Activated naive CD8-positive, alpha-beta T cell treated with anti-CD3 and anti-CD28 coated beads for 36 hours (primary cell): ENCODE measurements at regions not wholly inside any gene's neighbourhood (a gene's known extent, or its start where the extent isn't known, plus 50 kb on each side); places are given as distances from the start of the nearest gene placed in this dataset.

Experiments used
- DNase-seq: peaks from one replicate; pipeline ENCODE4 v3.0.0; 2021
- H3K27ac Mint-ChIP-seq: one replicate; pipeline ENCODE4 v1.8.0; 2022; ENCODE audit warnings: mild to moderate bottlenecking, moderate library complexity, mixed read lengths
- H3K27me3 Mint-ChIP-seq: one replicate; pipeline ENCODE4 v1.8.0; 2022; ENCODE audit warnings: mild to moderate bottlenecking, mixed read lengths
- H3K36me3 Mint-ChIP-seq: one replicate; pipeline ENCODE4 v1.8.0; 2021; ENCODE audit warnings: mild to moderate bottlenecking, mixed read lengths
- H3K4me1 Mint-ChIP-seq: one replicate; pipeline ENCODE4 v1.8.0; 2021; ENCODE audit warnings: mixed read lengths
- H3K4me3 Mint-ChIP-seq: one replicate; pipeline ENCODE4 v1.8.0; 2022; ENCODE audit warnings: mild to moderate bottlenecking, moderate library complexity, mixed read lengths
- H3K9me3 Mint-ChIP-seq: one replicate; pipeline ENCODE4 v1.8.0; 2022; ENCODE audit warnings: mixed read lengths

DNA sequence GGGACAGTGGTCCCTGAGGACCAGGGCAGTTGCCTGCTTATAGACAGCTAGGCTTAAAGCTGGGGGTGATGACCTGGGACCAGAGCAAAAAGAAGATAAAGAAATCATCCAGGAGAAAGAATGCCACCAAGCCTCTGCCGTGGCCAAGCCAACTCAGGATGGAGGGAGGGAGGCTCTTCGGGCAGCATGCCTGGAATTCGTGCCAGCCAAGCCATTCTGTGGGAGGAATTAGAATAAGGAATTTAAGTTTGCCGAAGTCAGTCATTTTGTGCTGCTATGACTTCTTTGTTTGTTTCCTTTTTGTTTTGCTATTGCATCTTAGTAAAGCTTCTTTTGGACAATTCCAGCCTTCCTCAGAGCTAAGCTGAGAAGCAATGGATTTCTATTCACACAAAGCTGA is 124.1 kb downstream of the EN1 start:
- Mint-ChIP-seq H3K36me3 (no peaks in the 10 kb centered on the region), H3K4me1 (no peaks in the 10 kb centered on the region), H3K4me3 (no peak overlapping the region), H3K9me3 (no peaks in the 10 kb centered on the region), H3K27ac (no peak overlapping the region), H3K27me3 (peaks cover 18% of the 10 kb centered on the region)
- no peak for DNase-seq

DNA sequence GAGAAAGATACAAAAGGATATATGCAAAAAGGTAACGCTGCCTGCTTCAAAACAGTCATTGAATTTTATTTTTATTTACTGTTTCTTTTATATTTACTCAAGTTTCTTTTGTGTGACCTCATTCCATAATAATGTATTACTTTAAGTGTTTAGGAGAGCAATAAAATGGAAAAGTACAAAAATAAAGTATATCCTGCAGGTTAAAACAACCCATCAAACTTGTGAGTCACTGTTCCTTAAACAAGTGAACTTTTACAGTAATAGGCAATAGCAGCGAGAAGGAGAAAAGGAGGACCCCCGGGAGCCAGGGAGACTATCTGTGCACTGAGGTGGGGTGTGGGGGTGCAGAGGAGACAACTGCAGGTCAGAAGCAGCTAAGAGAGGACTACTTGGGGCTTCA is 124.5 kb downstream of the EN1 start:
- H3K36me3 Mint-ChIP-seq = no peaks in the 10 kb centered on the region
- H3K4me1 Mint-ChIP-seq = no peaks in the 10 kb centered on the region
- H3K9me3 Mint-ChIP-seq = no peaks in the 10 kb centered on the region
- DNase-seq = no peak
- no peak overlapping the region for H3K27ac Mint-ChIP-seq
- peaks cover 18% of the 10 kb centered on the region for H3K27me3 Mint-ChIP-seq
- no peak overlapping the region for H3K4me3 Mint-ChIP-seq

DNA sequence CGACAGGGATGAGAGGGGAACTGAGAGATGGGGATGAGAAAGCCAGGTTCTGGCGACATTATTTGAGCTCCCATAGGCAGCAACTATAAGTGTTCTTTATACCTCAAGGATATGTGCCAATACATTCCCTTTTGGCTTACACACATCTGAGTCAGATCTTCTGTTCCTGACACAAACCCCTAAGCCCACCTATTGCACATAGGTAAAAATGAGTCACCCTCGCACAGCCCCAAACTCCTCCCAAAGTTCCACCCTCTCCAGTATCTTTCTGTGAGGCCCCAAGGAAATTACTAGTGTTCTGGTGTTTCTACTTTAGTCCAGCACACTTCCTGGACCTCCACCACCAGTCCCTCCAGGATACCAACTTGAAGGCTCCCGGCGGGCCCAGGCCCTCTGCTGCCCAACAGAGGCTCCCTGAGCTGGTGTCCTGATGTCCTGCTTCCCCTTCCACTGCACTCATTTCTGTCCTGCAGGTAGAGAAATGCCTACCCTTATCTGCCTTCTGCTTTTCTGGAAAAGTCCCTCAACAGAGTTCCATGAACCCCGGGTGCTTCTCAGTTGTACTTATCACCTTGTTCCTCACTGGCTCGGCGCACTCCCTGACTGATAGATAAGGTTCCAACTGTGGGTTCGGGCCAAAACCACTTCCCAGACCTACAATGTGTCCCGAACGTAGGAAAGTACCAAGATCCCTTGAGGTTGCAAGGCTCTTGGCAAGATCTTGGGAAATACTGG is 125.5 kb downstream of the EN1 start:
- H3K9me3 Mint-ChIP-seq = no peaks in the 10 kb centered on the region

DNA sequence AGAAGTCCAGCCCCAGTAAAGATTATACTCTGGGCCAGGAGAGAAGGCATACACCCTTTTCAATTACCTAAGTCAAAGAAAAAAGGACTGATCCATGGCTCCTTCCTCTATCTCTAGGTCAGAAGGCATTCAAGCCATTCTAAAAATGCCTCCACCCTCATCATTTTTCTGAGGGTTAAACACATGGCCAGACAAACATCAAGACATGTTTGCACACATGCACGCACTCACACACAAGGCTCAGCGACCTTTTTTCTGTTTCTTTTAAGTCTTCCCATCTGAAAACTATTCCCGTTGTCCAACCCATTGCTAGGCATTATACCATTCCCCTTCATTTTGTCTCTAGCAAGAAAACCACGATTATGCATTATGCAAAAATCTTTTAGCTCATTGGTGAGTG is 126.6 kb downstream of the EN1 start:
- no peaks in the 10 kb centered on the region for H3K36me3 Mint-ChIP-seq
- no peak for DNase-seq
- no peaks in the 10 kb centered on the region for H3K9me3 Mint-ChIP-seq
- no peaks in the 10 kb centered on the region for H3K4me1 Mint-ChIP-seq
- no peak overlapping the region for H3K27ac Mint-ChIP-seq
- H3K4me3 Mint-ChIP-seq = no peak overlapping the region
- H3K27me3 Mint-ChIP-seq = peaks cover 21% of the 10 kb centered on the region

More for the DNA sequence above, 125.5 kb downstream of the EN1 start:
- no peak for DNase-seq
- Mint-ChIP-seq H3K36me3 (no peaks in the 10 kb centered on the region), H3K4me3 (no peak overlapping the region), H3K27me3 (peaks cover 18% of the 10 kb centered on the region), H3K4me1 (no peaks in the 10 kb centered on the region), H3K27ac (no peak overlapping the region)

DNA sequence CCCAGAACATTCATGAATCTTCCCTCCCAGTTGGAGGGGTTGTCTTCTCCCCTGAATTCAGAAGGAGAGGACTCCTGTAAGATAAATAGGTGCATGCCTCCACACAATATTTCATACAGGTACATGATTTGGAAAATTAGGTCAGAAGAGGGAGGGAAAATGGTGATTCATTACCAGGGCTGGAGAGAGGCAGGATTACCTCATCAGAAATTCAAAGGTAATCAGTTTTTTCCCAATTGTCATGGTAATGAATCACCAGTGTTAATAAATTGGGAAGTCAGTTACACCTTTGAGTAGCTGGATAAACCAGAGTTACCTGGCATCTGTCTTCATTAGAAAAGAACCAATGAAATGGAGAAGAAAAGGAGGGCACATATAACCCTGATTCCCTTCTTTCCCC is 128.5 kb downstream of the EN1 start:
- no peaks in the 10 kb centered on the region for H3K9me3 Mint-ChIP-seq
- no peaks in the 10 kb centered on the region for H3K36me3 Mint-ChIP-seq
- H3K27ac Mint-ChIP-seq = no peak overlapping the region
- DNase-seq = no peak
- H3K4me1 Mint-ChIP-seq = no peaks in the 10 kb centered on the region
- peaks cover 13% of the 10 kb centered on the region for H3K27me3 Mint-ChIP-seq
- no peak overlapping the region for H3K4me3 Mint-ChIP-seq

DNA sequence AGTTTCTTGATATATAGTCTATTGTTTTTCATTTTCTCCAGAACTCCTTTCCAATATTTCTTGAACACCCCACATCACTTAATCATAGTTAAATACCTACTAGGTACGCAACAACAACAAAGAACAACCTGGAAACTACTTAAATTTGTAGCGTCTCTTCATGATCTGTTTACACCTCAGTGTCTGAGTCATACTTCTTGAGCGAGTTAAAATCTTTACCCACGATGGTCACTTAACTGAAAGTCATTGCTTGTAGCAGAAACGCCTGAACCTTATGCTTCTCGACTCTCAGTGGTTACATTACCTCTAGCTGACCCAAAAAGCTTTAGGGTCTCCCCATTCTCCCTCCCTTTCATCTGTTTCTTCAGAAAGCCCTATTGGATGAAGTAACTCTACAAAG is 131.3 kb downstream of the EN1 start:
- Mint-ChIP-seq H3K36me3 (no peaks in the 10 kb centered on the region), H3K27me3 (peaks cover 9% of the 10 kb centered on the region), H3K27ac (no peak overlapping the region), H3K9me3 (no peaks in the 10 kb centered on the region), H3K4me1 (no peaks in the 10 kb centered on the region), H3K4me3 (no peak overlapping the region)
- DNase-seq = no peak

DNA sequence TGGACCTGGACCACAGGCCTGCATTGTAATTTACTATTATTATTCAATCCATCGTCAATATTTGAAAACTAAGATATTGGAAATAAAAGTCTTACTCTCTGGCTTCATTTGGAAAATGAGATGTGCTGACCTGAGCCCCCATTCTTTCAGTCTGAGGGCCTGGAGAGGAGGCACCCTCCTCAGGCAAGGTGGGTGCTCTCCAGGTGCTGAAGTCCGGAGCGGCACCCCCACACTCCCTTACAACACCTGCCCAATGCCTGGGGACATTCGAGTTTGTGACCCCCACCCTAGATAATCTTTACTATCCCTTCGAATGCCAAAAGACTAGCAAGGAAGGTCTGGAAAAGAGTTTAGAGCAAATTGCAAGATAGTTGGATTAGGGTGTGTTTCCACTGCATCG is 133.3 kb downstream of the EN1 start:
- DNase-seq = no peak
- Mint-ChIP-seq H3K4me1 (no peaks in the 10 kb centered on the region), H3K27ac (no peak overlapping the region), H3K4me3 (no peak overlapping the region), H3K9me3 (no peaks in the 10 kb centered on the region), H3K27me3 (peaks cover 9% of the 10 kb centered on the region), H3K36me3 (no peaks in the 10 kb centered on the region)

DNA sequence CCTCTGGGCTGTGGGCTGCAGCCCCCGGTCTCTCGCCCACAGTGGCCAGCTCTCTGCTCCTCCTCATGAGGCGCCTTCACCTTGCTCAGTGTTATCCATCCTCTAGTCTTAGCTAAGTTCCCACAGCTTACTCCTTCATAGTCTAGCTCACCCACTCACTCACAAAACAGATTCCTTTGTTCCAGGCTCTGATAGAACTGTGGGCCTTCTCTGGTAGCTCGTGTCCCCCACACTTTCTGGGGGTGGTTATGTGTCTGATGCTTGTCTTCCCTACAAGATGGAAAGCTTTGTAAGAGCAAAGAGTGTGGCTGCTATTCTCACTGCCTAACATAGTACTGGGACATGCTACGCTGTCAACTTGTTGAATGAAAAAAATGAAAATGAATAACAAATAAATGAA is 135.8 kb downstream of the EN1 start:
- no peaks in the 10 kb centered on the region for H3K4me1 Mint-ChIP-seq

DNA sequence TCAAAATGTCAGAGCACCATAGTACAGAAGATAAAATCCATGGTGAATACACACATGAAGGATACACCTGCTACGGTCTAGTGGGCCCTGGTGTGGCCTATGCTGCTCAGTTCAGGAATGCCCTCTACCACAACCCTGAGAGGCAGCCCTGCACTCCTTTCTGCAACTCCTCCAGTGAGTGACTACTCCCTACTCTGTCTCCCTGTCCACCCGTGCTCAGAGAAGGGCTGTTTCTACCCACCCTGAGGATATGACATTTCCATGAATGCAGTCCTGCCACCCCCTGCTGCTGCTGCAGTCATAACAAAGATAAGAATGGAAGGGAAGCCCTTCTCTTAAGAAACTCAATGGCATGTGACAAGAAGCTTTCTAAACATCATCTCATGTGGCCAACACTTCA is 137.0 kb downstream of the EN1 start:
- H3K4me3 Mint-ChIP-seq = no peak overlapping the region
- H3K27ac Mint-ChIP-seq = no peak overlapping the region
- peaks cover 4% of the 10 kb centered on the region for H3K27me3 Mint-ChIP-seq
- no peaks in the 10 kb centered on the region for H3K9me3 Mint-ChIP-seq
- H3K4me1 Mint-ChIP-seq = no peaks in the 10 kb centered on the region
- H3K36me3 Mint-ChIP-seq = no peaks in the 10 kb centered on the region
- no peak for DNase-seq

More for the DNA sequence above, 135.8 kb downstream of the EN1 start:
- no peak overlapping the region for H3K27ac Mint-ChIP-seq
- no peak for DNase-seq
- peaks cover 9% of the 10 kb centered on the region for H3K27me3 Mint-ChIP-seq
- no peak overlapping the region for H3K4me3 Mint-ChIP-seq
- H3K9me3 Mint-ChIP-seq = no peaks in the 10 kb centered on the region
- no peaks in the 10 kb centered on the region for H3K36me3 Mint-ChIP-seq

DNA sequence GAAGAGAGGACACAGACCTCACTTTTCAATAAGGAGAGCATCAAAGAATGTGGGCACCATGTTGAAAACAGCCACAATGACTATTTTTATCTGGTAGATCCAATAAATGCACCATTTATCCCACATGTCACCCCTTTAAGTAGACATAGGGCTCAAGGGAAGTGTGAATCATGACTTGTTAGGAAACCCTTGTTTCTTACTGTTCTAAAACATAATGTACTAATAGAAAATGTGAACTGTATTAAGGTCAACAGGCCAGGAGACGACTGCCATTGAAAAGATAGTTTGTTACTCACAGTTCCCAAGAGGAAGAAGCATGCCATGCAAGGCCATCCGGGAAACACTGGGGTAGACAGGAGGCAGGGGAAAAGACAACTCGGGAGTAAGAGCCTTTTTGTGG is 137.7 kb downstream of the EN1 start:
- no peak for DNase-seq
- Mint-ChIP-seq H3K27me3 (peaks cover 4% of the 10 kb centered on the region), H3K4me3 (no peak overlapping the region), H3K9me3 (no peaks in the 10 kb centered on the region), H3K4me1 (no peaks in the 10 kb centered on the region), H3K36me3 (no peaks in the 10 kb centered on the region), H3K27ac (no peak overlapping the region)

DNA sequence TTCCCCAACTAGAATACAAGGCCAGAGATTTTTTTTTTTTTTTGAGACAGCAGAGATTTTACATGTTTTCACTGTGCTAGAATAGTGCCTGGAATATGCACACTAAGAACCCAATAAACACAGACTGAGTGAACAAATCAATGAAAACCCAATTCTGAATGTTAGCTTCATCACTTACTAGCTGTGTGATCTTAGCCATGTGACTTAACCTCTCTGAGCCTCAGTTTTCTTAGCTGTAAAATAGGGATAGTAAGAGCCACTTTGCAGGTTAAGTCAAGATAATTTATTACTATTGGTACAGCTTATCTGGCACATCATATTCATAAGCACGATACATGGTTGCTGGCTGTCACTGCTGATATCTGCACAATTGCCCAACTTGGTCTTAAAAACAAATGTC is 140.6 kb downstream of the EN1 start:
- no peaks in the 10 kb centered on the region for H3K4me1 Mint-ChIP-seq
- DNase-seq = no peak
- peaks cover 6% of the 10 kb centered on the region for H3K27me3 Mint-ChIP-seq
- H3K36me3 Mint-ChIP-seq = no peaks in the 10 kb centered on the region
- no peak overlapping the region for H3K27ac Mint-ChIP-seq
- no peaks in the 10 kb centered on the region for H3K9me3 Mint-ChIP-seq
- no peak overlapping the region for H3K4me3 Mint-ChIP-seq

DNA sequence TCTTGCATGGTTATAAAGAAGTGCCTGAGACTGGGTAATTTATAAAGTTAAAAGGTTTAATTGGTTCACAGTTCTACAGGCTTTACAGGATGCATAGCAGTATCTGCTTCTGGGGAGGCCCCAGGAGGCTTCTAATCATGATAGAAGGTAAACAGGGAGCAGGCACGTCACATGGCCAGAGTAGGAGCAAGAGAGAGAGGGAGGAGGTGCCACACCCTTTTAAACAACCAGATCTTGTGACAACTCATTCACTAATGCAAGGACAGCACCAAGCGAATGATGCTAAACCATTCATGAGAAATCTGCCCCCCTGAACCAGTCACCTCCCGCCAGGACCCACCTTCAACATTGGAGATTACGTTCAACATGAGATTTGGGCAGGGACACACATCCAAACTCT is 141.1 kb downstream of the EN1 start:
- Mint-ChIP-seq H3K4me1 (no peaks in the 10 kb centered on the region), H3K27me3 (peaks cover 9% of the 10 kb centered on the region), H3K9me3 (no peaks in the 10 kb centered on the region), H3K27ac (no peak overlapping the region), H3K36me3 (no peaks in the 10 kb centered on the region), H3K4me3 (no peak overlapping the region)
- DNase-seq = no peak

DNA sequence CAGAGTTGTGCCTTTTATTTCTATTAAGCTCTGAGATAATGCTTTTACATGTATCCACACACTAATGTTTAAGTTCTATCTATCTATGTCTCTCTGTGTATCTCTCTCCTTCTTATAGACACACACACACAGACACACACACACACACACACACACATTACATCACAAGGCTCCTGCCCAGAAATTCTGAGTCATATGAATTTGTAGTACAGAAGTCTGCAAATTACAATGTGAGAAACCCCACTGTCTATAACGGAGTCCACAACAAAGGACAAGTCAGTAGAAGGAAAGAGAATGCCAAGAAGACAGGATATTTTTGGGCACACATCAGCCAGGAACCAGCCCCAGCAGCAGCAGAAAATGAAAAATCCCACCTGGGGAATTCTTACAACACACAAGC is 142.4 kb downstream of the EN1 start:
- H3K9me3 Mint-ChIP-seq = no peaks in the 10 kb centered on the region
- H3K36me3 Mint-ChIP-seq = no peaks in the 10 kb centered on the region
- no peaks in the 10 kb centered on the region for H3K4me1 Mint-ChIP-seq
- peaks cover 9% of the 10 kb centered on the region for H3K27me3 Mint-ChIP-seq
- H3K4me3 Mint-ChIP-seq = no peak overlapping the region
- no peak overlapping the region for H3K27ac Mint-ChIP-seq
- no peak for DNase-seq

DNA sequence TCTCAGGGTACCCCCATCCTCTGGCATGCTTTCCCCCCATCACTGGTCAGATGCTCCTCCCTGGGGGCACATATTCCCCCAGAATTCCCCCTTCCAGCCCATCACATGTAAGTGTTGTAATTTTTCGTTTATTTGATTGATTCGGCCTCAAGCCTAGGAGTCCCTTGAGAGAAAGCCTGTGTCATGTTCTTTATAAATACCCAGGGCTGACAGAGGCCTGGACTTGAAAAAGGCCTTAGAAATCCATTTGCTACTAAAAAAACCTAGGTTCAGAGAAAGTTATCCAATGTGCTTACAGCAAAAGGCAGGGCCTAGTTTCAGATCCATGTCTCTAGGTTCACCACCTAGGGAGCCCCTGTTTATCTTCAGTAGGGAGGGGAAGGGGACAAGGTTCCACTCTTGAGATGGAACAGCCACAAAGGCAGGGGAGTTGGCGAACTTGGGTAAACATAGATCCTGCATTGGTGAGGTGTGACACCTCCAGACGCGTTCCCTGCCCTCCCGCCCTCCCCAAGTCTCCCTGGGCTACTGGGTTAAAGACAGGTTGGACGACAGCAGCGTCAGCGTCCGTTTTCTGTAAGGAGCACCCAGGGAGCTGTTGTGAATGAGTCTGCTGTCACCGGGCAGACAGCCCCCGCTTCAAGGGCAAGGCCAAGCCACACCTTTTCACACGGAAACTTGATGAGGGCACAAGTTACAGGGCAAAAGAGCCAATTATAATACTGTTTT is 147.8 kb downstream of the EN1 start:
- Mint-ChIP-seq H3K27me3 (peaks cover 19% of the 10 kb centered on the region), H3K36me3 (no peaks in the 10 kb centered on the region), H3K4me1 (no peaks in the 10 kb centered on the region), H3K9me3 (peaks cover 4% of the 10 kb centered on the region), H3K4me3 (no peak overlapping the region), H3K27ac (no peak overlapping the region)
- no peak for DNase-seq

DNA sequence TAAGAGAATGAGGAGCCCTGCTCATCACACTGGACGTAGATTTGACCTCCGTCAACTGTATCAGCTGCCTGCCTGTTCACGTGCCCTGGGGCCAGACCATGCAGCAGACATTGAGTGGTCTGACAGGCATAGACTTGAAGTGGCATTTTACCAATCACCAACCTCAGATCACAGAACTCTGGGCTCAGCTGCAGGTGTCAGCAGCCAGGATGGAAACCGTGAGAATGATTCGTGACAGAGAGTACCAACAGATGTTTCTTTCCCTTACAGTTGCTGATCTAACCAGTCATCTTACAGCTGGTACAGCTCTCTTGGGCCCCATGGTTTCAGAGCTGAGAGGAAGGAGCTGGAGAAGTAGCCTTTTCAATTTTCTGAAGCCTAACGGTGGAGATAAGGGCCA is 148.9 kb downstream of the EN1 start:
- H3K27me3 Mint-ChIP-seq = peaks cover 19% of the 10 kb centered on the region
- no peaks in the 10 kb centered on the region for H3K4me1 Mint-ChIP-seq
- no peak overlapping the region for H3K27ac Mint-ChIP-seq
- no peak overlapping the region for H3K4me3 Mint-ChIP-seq
- peaks cover 4% of the 10 kb centered on the region for H3K9me3 Mint-ChIP-seq
- no peak for DNase-seq
- H3K36me3 Mint-ChIP-seq = no peaks in the 10 kb centered on the region

DNA sequence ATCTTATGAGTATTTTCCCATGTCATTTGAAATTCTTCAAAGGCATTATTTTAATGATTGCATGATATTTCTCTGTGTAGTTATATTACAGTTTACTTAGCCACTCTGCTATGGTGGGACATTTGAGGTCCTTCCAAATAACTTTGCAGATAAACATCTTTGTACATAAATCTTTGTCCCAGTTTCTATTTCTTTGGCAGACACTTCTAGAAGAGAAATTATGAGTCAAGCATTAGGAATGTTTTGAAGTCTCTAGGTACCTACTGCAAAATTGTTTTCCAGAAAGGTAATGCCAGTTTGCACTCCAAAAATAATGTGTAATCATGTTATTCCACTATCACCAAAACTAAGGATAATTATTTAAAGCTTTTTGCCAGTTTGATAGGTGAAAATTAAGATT is 149.7 kb downstream of the EN1 start:
- Mint-ChIP-seq H3K9me3 (peaks cover 4% of the 10 kb centered on the region), H3K27ac (no peak overlapping the region), H3K4me3 (no peak overlapping the region), H3K27me3 (peaks cover 17% of the 10 kb centered on the region), H3K4me1 (no peaks in the 10 kb centered on the region), H3K36me3 (no peaks in the 10 kb centered on the region)
- DNase-seq = no peak
